ENCODE measurements at regions not wholly inside any gene's neighbourhood (a gene's known extent, or its start where the extent isn't known, plus 50 kb on each side); places are given as distances from the start of the nearest gene placed in this dataset.

- no peaks in the 10 kb centered on the region for H3K79me2 ChIP-seq (ENCODE audit: low read length)
- H3K4me3 ChIP-seq (ENCODE audit: low read length): no peak overlapping the region
- no peak overlapping the region for H2AFZ ChIP-seq (ENCODE audit: low read depth, low read length)
- no peaks in the 10 kb centered on the region for H3K9me3 ChIP-seq (ENCODE audit: insufficient read depth, low read length)
- no peaks in the 10 kb centered on the region for H3K36me3 ChIP-seq (replicated peaks; ENCODE audit: low read depth, low read length)
- H3K27me3 ChIP-seq (ENCODE audit: low read depth, low read length): no peaks in the 10 kb centered on the region
- TF ChIP-seq, protein P1, sequence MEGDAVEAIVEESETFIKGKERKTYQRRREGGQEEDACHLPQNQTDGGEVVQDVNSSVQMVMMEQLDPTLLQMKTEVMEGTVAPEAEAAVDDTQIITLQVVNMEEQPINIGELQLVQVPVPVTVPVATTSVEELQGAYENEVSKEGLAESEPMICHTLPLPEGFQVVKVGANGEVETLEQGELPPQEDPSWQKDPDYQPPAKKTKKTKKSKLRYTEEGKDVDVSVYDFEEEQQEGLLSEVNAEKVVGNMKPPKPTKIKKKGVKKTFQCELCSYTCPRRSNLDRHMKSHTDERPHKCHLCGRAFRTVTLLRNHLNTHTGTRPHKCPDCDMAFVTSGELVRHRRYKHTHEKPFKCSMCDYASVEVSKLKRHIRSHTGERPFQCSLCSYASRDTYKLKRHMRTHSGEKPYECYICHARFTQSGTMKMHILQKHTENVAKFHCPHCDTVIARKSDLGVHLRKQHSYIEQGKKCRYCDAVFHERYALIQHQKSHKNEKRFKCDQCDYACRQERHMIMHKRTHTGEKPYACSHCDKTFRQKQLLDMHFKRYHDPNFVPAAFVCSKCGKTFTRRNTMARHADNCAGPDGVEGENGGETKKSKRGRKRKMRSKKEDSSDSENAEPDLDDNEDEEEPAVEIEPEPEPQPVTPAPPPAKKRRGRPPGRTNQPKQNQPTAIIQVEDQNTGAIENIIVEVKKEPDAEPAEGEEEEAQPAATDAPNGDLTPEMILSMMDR (IDR thresholded peaks at IDR 0.05; ENCODE audit: low read depth, low read length): no peak
- TF ChIP-seq EZH2phosphoT487 (IDR thresholded peaks at IDR 0.05; ENCODE audit: low read depth): no peak
- H3K9ac ChIP-seq (ENCODE audit: low read length): no peak overlapping the region
- no peak overlapping the region for H3K4me2 ChIP-seq (ENCODE audit: low read length)
- no peaks in the 10 kb centered on the region for H3K4me1 ChIP-seq (ENCODE audit: low read length)
- no peaks in the 10 kb centered on the region for H4K20me1 ChIP-seq (ENCODE audit: insufficient read depth, low read length)
- H3K27ac ChIP-seq (ENCODE audit: low read length): no peak overlapping the region
Measured at GRCh38 chr2:21303876-21304275, 180.1 kb downstream of the TDRD15 start.

DNA sequence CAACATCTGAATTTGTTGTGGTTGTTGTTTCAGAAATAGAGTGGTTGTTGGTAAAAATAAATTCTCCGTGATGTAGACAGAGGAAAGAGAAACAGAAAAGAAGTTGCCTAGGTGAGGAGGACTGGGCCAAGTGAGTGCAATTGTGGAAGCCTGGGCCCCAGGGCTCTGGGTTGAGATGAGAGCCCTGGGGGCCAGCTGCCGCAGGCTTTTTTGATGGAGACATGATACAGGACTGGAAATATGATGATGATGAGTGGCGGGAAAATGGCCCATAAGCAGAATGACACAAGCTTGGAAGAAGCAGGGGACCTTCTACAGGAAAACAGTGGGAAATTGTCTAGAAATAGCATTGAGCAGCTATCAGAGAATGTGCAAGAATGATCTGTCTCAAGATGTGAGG, 181.8 kb downstream of the TDRD15 start:
- Histone ChIP-seq H3K4me2 (ENCODE audit: low read length) (no peak overlapping the region), H3K9me3 (ENCODE audit: insufficient read depth, low read length) (no peaks in the 10 kb centered on the region), H2AFZ (ENCODE audit: low read depth, low read length) (no peak overlapping the region), H4K20me1 (ENCODE audit: insufficient read depth, low read length) (no peaks in the 10 kb centered on the region), H3K79me2 (ENCODE audit: low read length) (no peaks in the 10 kb centered on the region), H3K4me1 (ENCODE audit: low read length) (no peaks in the 10 kb centered on the region), H3K27ac (ENCODE audit: low read length) (no peak overlapping the region), H3K4me3 (ENCODE audit: low read length) (no peak overlapping the region), H3K9ac (ENCODE audit: low read length) (no peak overlapping the region), H3K36me3 (replicated peaks; ENCODE audit: low read depth, low read length) (no peaks in the 10 kb centered on the region), H3K27me3 (ENCODE audit: low read depth, low read length) (no peaks in the 10 kb centered on the region)
- no peak for TF ChIP-seq EZH2phosphoT487 (IDR thresholded peaks at IDR 0.05; ENCODE audit: low read depth)
- TF ChIP-seq, protein P1 (IDR thresholded peaks at IDR 0.05; ENCODE audit: low read depth, low read length): no peak

DNA sequence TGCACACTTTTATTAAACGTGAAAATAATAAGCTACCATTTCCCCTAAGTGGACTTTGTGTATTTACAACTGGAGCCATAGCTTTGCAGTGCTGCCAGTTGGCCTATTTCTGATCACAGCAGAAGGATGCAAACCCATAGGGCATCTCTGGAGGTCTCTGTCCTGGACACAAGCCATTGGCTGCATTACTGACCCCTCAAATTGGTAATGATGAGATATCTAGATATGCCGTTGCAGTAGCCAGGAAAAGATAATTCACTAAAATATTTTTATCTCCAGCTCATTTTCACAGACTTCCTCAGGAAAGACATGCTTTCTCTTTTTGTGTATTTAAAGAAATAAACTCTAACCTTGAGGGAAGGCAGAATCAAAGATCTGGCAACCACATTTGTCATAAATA, 182.5 kb downstream of the TDRD15 start:
- no peak overlapping the region for H3K4me2 ChIP-seq (ENCODE audit: low read length)
- H3K9me3 ChIP-seq (ENCODE audit: insufficient read depth, low read length): no peaks in the 10 kb centered on the region
- H3K4me1 ChIP-seq (ENCODE audit: low read length): no peaks in the 10 kb centered on the region
- H3K27me3 ChIP-seq (ENCODE audit: low read depth, low read length): no peaks in the 10 kb centered on the region
- no peak overlapping the region for H3K4me3 ChIP-seq (ENCODE audit: low read length)
- no peaks in the 10 kb centered on the region for H3K36me3 ChIP-seq (replicated peaks; ENCODE audit: low read depth, low read length)
- H4K20me1 ChIP-seq (ENCODE audit: insufficient read depth, low read length): no peaks in the 10 kb centered on the region
- TF ChIP-seq, protein P1 (IDR thresholded peaks at IDR 0.05; ENCODE audit: low read depth, low read length): no peak
- TF ChIP-seq EZH2phosphoT487 (IDR thresholded peaks at IDR 0.05; ENCODE audit: low read depth): no peak
- no peak overlapping the region for H2AFZ ChIP-seq (ENCODE audit: low read depth, low read length)
- no peaks in the 10 kb centered on the region for H3K79me2 ChIP-seq (ENCODE audit: low read length)
- H3K9ac ChIP-seq (ENCODE audit: low read length): no peak overlapping the region
- no peak overlapping the region for H3K27ac ChIP-seq (ENCODE audit: low read length)

- no peak overlapping the region for H3K9ac ChIP-seq (ENCODE audit: low read length)
- no peaks in the 10 kb centered on the region for H3K36me3 ChIP-seq (replicated peaks; ENCODE audit: low read depth, low read length)
- H3K4me2 ChIP-seq (ENCODE audit: low read length): no peak overlapping the region
- H3K27me3 ChIP-seq (ENCODE audit: low read depth, low read length): no peaks in the 10 kb centered on the region
- H3K27ac ChIP-seq (ENCODE audit: low read length): no peak overlapping the region
- no peak overlapping the region for H3K4me3 ChIP-seq (ENCODE audit: low read length)
- H2AFZ ChIP-seq (ENCODE audit: low read depth, low read length): no peak overlapping the region
- no peaks in the 10 kb centered on the region for H3K4me1 ChIP-seq (ENCODE audit: low read length)
- H4K20me1 ChIP-seq (ENCODE audit: insufficient read depth, low read length): no peaks in the 10 kb centered on the region
- H3K79me2 ChIP-seq (ENCODE audit: low read length): no peaks in the 10 kb centered on the region
- H3K9me3 ChIP-seq (ENCODE audit: insufficient read depth, low read length): no peaks in the 10 kb centered on the region
- TF ChIP-seq, protein P1 (IDR thresholded peaks at IDR 0.05; ENCODE audit: low read depth, low read length): no peak
- no peak for TF ChIP-seq EZH2phosphoT487 (IDR thresholded peaks at IDR 0.05; ENCODE audit: low read depth)
Measured at GRCh38 chr2:21307037-21307436, 183.3 kb downstream of the TDRD15 start.
